ENCODE measurements at regions not wholly inside any gene's neighbourhood (a gene's known extent, or its start where the extent isn't known, plus 50 kb on each side); places are given as distances from the start of the nearest gene placed in this dataset.
"Not testable (repeated sequence)": the region's sequence is repeated elsewhere in the genome, so short reads cannot be mapped to it uniquely, and the experiment has no call there.

DNA sequence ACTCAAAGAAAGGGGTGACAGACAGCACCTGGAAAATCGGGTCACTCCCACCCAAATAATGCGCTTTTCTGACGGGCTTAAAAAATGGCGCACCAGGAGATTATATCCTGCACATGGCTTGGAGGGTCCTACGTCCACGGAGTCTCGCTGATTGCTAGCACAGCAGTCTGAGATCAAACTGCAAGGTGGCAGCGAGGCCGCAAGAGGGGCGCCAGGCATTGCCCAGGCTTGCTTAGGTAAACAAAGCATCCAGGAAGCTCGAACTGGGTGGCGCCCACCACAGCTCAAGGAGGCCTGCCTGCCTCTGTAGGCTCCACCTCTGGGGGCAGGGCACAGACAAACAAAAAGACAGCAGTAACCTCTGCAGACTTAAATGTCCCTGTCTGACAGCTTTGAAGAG, 741.5 kb downstream of the BCKDHB start:
- not testable (repeated sequence) for H3K9ac ChIP-seq (ENCODE audit: low read depth, low read length); H3K9me3 ChIP-seq (ENCODE audit: control insufficient read depth, insufficient read depth, low read length); H3K36me3 ChIP-seq (ENCODE audit: insufficient read depth, low read length); H3K4me1 ChIP-seq (ENCODE audit: insufficient read depth, low read length)

DNA sequence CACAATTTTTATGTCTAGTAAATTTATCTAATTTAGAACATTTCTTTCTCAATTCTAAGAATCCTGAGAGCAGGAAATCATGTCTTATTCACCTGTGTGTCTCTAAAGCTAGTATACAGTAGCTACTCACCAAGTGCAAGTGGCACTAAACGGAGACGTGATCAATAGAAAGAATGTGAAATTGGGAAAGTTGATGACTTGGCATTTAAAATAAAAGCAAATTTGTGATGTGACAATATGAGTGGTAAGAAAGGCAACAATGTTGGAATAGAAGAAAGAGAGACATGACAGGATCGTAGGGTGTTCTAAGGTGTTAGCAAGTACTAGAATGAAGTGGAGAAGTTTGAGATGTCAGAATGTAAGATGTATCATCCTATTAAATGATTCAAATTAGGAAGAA, 725.9 kb downstream of the BCKDHB start:
- Histone ChIP-seq H3K9me3 (ENCODE audit: control insufficient read depth, insufficient read depth, low read length) (no peaks in the 10 kb centered on the region), H3K4me1 (ENCODE audit: insufficient read depth, low read length) (no peaks in the 10 kb centered on the region), H3K9ac (ENCODE audit: low read depth, low read length) (no peak overlapping the region), H3K36me3 (ENCODE audit: insufficient read depth, low read length) (no peaks in the 10 kb centered on the region)

DNA sequence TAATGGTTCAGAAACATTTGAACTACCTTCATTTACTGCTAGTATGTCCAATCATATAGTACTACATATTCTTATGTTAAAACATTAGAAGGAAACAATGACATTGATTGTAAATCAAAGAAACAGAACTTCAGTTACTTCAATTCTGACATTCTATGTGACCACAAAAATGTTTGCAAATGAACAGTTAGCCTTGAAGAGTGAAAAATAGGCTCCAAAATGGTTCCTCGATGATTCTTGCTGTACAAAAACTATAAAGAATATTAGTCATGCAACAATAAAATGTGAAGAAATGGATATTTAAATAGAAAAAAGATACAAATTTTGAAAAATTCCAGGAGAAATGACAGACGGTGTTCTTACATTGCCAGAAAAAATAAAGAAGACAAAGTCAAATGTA, 686.9 kb downstream of the BCKDHB start:
- H3K36me3 ChIP-seq (ENCODE audit: insufficient read depth, low read length) = no peaks in the 10 kb centered on the region
- H3K9ac ChIP-seq (ENCODE audit: low read depth, low read length) = no peak overlapping the region
- no peaks in the 10 kb centered on the region for H3K4me1 ChIP-seq (ENCODE audit: insufficient read depth, low read length)
- no peaks in the 10 kb centered on the region for H3K9me3 ChIP-seq (ENCODE audit: control insufficient read depth, insufficient read depth, low read length)

DNA sequence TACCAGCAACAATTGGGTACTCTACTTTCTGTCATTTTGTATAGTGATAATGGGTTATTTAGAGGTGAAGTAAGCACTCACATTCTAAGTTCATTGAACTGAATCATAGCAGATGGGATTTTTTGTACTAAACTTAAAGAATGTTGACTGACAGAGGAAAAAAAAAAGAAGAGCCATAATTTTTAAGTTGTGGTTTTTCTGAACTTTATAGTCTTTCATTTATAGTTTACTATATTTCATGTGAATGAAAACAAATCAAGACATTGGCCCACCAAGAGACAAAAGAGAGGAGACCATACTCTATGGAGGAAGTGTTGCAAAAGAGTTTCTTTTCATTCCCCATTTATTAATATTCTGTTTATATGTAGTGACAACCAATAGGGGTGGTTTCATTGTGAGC, 685.7 kb downstream of the BCKDHB start:
- Histone ChIP-seq H3K4me1 (ENCODE audit: insufficient read depth, low read length) (no peaks in the 10 kb centered on the region), H3K9ac (ENCODE audit: low read depth, low read length) (no peak overlapping the region), H3K9me3 (ENCODE audit: control insufficient read depth, insufficient read depth, low read length) (no peaks in the 10 kb centered on the region), H3K36me3 (ENCODE audit: insufficient read depth, low read length) (no peaks in the 10 kb centered on the region)

DNA sequence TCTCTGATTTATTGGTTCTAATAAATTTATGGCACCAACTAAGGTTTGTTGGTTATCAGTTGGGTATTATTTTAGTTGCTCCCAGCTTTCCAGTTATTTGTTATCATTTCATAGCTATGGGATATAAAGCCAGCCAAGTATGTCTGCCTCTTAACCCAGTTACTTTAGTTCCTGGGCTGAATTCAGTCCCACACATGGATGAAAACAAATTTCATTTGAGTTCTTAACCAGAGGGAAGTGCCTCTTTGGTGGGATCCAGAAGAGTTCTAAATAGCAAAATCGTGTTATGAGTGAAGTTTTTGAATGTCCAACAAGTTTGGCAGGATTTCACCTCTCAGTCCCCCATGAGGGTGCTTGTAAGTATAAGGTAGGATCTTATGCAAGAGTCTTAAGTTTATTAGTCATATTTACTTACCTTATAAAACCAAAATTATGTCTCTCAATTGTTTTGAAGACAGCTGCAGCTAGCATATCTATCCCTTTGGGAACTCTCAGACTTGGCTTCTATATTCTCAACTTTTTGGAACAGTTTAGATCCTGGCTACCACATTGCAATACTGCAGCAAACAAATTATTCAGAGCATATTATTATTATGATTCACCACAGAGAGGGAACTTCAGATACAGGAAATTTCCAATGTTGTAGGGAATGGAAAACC, 683.6 kb downstream of the BCKDHB start:
- no peaks in the 10 kb centered on the region for H3K4me1 ChIP-seq (ENCODE audit: insufficient read depth, low read length)
- H3K9me3 ChIP-seq (ENCODE audit: control insufficient read depth, insufficient read depth, low read length) = no peaks in the 10 kb centered on the region
- H3K9ac ChIP-seq (ENCODE audit: low read depth, low read length) = no peak overlapping the region
- no peaks in the 10 kb centered on the region for H3K36me3 ChIP-seq (ENCODE audit: insufficient read depth, low read length)

DNA sequence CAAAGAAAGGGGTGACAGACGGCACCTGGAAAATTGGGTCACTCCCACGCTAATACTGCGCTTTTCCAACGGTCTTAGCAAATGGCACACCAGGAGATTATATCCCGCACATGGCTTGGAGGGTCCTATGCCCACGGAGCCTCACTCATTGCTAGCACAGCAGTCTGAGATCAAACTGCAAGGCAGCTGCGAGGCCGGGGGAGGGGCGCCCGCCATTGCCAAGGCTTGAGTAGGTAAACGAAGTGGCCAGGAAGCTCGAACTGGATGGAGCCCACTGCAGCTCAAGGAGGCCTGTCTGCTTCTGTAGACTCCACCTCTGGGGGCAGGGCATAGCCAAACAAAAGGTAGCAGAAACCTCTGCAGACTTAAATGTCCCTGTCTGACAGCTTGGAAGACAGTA, 676.8 kb downstream of the BCKDHB start:
- not testable (repeated sequence) for H3K9me3 ChIP-seq (ENCODE audit: control insufficient read depth, insufficient read depth, low read length); H3K36me3 ChIP-seq (ENCODE audit: insufficient read depth, low read length); H3K9ac ChIP-seq (ENCODE audit: low read depth, low read length); H3K4me1 ChIP-seq (ENCODE audit: insufficient read depth, low read length)

DNA sequence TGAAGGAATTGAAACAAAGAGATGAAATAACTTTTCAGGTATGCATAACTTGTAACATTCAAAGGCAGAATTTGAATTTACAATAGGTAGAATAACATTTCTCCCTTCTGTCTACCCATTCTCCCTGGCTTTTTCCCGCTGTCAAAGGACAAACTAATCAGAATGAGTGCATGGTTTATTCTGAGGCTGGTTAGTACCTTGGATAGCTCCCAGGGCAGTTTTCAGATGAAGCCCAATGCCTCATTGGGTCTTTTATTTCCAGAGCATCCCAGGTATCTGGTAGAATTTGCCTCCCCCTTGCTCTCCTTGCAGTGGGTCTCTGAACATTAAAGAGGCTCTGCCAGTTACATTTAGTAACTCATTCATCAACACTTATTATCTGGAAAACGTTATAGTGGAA, 665.5 kb downstream of the BCKDHB start:
- H3K36me3 ChIP-seq (ENCODE audit: insufficient read depth, low read length) = no peaks in the 10 kb centered on the region
- no peak overlapping the region for H3K9ac ChIP-seq (ENCODE audit: low read depth, low read length)
- no peaks in the 10 kb centered on the region for H3K9me3 ChIP-seq (ENCODE audit: control insufficient read depth, insufficient read depth, low read length)
- no peaks in the 10 kb centered on the region for H3K4me1 ChIP-seq (ENCODE audit: insufficient read depth, low read length)

DNA sequence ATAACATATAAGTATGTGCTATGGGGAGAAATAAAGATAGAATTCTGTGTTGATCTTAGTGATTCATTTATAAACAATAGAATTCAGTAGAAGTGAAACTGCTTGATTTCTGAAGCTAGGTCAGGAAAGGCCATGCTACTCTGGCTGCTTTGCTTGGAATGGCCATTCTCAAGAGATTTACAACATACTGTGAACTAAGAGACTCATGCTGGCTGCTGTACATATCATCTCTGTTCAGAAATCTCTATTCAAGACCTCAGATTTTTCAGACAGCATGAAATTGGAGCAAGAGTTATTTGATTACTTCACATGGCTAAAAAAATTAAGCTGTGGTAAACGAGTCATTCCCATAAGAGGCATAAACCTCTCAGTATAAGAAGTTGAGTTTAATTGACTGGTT, 662.6 kb downstream of the BCKDHB start:
- Histone ChIP-seq H3K9ac (ENCODE audit: low read depth, low read length) (no peak overlapping the region), H3K9me3 (ENCODE audit: control insufficient read depth, insufficient read depth, low read length) (no peaks in the 10 kb centered on the region), H3K36me3 (ENCODE audit: insufficient read depth, low read length) (no peaks in the 10 kb centered on the region), H3K4me1 (ENCODE audit: insufficient read depth, low read length) (no peaks in the 10 kb centered on the region)

DNA sequence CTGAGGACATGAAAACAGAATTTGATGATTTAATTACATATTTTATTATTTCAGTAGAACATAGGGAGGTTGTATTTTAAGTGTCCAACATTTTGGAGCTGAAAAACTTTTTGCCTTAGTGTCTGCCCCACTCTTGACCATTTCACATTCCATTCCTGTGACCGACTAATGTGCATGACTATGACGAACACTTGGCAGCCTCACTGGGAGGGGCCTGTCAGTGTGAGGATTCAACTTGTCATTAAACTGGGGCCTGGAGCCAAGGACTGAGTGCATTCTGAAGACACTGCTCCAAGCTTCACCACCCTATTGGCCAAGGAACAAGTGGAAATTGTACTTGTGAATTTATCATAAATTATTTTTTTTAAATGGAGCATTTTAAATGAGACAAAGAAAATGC, 661.3 kb downstream of the BCKDHB start:
- H3K9ac ChIP-seq (ENCODE audit: low read depth, low read length) = no peak overlapping the region
- no peaks in the 10 kb centered on the region for H3K4me1 ChIP-seq (ENCODE audit: insufficient read depth, low read length)
- H3K36me3 ChIP-seq (ENCODE audit: insufficient read depth, low read length) = no peaks in the 10 kb centered on the region
- H3K9me3 ChIP-seq (ENCODE audit: control insufficient read depth, insufficient read depth, low read length) = no peaks in the 10 kb centered on the region

DNA sequence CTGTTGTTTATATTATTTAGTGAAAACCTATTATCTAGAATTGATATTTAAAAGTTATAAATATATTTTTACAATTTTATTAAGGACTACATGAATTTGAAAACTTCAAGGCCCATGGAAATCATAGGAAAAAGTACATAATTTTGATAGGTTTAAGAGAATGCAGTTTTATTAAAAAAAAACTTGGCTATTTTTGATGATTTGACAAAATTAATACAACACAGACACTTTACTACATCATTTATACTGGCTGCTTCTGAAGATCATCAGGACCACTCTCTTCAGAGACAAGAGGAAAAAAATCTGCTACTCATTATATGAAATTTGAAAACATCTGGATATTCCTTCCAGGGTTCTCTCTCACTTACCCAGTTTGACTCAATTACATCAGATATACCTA, 637.7 kb downstream of the BCKDHB start:
- no peaks in the 10 kb centered on the region for H3K36me3 ChIP-seq (ENCODE audit: insufficient read depth, low read length)
- H3K9ac ChIP-seq (ENCODE audit: low read depth, low read length) = no peak overlapping the region
- no peaks in the 10 kb centered on the region for H3K9me3 ChIP-seq (ENCODE audit: control insufficient read depth, insufficient read depth, low read length)
- no peaks in the 10 kb centered on the region for H3K4me1 ChIP-seq (ENCODE audit: insufficient read depth, low read length)

DNA sequence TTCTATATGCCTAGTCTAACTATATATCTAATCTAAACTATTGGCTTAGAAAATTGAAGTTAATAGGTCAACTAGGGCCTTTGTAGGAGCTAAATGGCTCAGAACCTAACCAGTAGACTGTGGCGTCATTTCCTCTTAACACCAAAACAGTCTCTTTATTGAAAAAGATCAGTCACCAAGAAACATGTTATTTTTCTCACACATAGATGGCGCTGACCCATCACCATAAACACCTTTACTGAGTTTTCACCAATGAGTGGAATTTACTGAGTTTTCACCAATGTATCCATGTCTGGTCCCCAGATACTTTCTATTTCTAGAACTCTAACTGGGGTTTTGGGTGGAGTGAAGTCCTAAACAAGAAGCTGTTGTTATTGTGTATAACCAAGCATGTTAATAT, 636.0 kb downstream of the BCKDHB start:
- Histone ChIP-seq H3K4me1 (ENCODE audit: insufficient read depth, low read length) (no peaks in the 10 kb centered on the region), H3K36me3 (ENCODE audit: insufficient read depth, low read length) (no peaks in the 10 kb centered on the region), H3K9me3 (ENCODE audit: control insufficient read depth, insufficient read depth, low read length) (no peaks in the 10 kb centered on the region), H3K9ac (ENCODE audit: low read depth, low read length) (no peak overlapping the region)

DNA sequence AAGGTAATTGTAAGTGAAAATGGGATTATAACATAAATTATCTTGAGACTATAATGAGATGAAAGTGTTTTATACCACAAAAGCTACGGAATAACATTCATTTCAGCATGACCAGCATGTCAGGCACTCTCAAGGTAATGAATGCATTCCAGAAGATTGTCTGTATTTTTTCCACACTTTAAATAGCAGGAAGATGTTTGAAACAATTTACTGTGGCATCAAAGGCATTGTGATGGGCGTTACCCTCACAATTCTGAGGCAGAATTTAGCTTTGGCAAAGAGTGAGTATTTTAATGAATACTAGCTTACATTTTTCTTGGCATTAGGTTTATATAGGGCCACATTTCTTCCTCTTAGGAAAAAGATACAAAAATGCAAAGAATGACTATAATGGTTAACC, 627.2 kb downstream of the BCKDHB start:
- Histone ChIP-seq H3K36me3 (ENCODE audit: insufficient read depth, low read length) (no peaks in the 10 kb centered on the region), H3K9me3 (ENCODE audit: control insufficient read depth, insufficient read depth, low read length) (no peaks in the 10 kb centered on the region), H3K9ac (ENCODE audit: low read depth, low read length) (no peak overlapping the region), H3K4me1 (ENCODE audit: insufficient read depth, low read length) (no peaks in the 10 kb centered on the region)

DNA sequence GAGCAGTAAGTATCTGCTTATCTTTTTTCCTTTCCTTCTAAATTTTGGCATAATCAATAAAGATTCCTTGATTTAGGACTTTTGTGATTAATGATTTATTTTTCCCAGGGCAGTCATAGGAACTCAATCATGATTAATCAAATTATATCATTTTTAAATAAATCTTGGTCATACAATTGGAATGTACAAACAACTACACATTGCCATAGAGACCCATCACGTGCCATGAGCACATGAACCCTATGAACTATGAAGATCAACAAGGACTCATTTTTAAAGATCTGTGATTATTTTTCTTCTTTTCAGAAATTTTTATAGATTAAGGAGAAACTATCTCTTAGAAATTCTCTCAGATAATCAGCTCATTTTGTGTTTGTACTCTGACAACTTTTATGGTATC, 622.4 kb downstream of the BCKDHB start:
- Histone ChIP-seq H3K4me1 (ENCODE audit: insufficient read depth, low read length) (no peaks in the 10 kb centered on the region), H3K36me3 (ENCODE audit: insufficient read depth, low read length) (no peaks in the 10 kb centered on the region), H3K9ac (ENCODE audit: low read depth, low read length) (no peak overlapping the region), H3K9me3 (ENCODE audit: control insufficient read depth, insufficient read depth, low read length) (no peaks in the 10 kb centered on the region)

DNA sequence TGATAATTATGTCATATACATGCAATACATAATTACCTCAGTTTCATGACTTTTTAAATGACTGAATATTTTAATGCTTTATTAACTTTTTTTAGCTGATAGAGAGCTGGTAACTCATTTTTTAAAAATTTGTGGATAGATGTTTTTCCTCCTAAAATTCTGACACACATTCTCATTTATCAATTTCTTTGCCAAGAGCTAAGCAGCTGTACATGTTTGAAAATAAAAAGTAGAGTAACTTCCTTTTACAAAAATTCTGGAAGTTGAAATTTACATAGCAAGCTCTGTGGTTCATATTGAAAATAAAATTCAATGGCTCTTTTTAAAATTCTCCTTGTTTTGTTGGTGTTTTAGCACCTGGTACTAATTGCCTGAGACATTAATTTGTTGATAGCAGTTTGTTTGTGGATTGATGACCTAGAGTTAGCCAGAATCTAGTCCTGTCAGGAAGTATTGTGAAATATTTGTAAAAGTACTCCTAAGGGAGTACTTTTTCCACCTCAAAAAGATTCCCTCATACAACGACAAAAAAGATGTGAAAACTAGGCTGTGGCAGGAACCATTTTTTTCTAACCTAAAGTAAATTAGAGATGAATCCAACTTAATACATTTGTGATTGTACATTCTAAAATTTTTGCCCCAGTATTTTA, 621.8 kb downstream of the BCKDHB start:
- Histone ChIP-seq H3K4me1 (ENCODE audit: insufficient read depth, low read length) (no peaks in the 10 kb centered on the region), H3K9ac (ENCODE audit: low read depth, low read length) (no peak overlapping the region), H3K36me3 (ENCODE audit: insufficient read depth, low read length) (no peaks in the 10 kb centered on the region), H3K9me3 (ENCODE audit: control insufficient read depth, insufficient read depth, low read length) (no peaks in the 10 kb centered on the region)

DNA sequence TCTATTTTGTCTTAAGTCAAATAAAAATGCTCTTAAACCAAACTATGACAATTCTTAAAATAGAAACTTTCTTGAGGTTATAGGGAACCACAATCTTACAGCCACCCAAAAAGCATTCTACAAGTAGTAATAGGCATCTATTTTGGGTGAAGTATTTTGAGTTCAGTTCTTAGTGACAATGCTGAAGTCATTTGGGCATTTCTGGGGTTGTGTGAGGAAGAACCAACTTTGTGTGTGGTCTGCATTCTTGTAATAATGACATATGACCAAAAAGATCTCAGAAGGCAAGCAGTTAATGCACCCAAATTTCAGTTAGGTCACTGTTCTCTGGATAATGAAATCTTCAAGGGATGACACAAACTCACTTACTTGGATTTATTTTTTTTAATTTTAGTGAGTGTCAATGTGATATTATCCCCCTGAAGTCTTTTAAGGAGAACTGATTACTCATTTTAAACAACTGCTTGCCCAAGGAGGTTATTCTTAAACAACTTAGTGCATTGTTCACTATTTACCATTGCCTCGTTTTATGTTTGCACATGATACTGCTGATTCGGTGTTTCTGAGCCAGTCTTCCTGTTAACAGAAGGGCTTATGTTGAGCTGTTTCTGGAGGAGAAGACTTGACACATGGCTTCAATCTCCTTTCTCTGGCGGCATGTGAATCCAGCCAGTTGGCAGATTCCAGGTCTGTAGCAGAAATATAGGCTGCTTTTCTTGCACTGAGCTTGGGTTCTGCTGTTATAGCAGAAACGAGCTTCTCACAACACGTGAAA, 618.9 kb downstream of the BCKDHB start:
- no peak overlapping the region for H3K9ac ChIP-seq (ENCODE audit: low read depth, low read length)
- no peaks in the 10 kb centered on the region for H3K36me3 ChIP-seq (ENCODE audit: insufficient read depth, low read length)
- H3K9me3 ChIP-seq (ENCODE audit: control insufficient read depth, insufficient read depth, low read length) = no peaks in the 10 kb centered on the region; the same call in 1 of the 2 replicates
- H3K4me1 ChIP-seq (ENCODE audit: insufficient read depth, low read length) = no peaks in the 10 kb centered on the region
